ENCODE measurements at regions not wholly inside any gene's neighbourhood (a gene's known extent, or its start where the extent isn't known, plus 50 kb on each side); places are given as distances from the start of the nearest gene placed in this dataset.

DNA sequence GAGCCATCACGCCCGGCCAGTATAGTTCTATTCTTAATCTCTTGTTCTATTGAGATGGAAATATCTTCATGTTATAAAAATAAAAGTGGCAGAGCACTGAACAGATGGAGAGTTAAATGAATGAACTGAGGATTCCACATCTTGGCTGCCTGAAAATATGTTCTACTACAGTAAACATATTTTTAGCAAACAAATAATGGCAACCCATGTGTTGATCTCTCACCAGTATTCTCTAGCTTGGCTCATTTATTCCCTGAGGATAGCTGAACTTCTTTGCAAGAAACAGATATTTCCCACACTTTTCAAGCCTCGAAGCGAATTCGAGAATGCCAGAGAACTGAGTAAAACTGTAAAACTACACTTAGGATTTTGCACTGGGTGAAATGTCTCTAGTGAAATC is 58.9 kb downstream of the DIRAS3 start:
- no peak for DNase-seq (ENCODE audit: low spot score)

DNA sequence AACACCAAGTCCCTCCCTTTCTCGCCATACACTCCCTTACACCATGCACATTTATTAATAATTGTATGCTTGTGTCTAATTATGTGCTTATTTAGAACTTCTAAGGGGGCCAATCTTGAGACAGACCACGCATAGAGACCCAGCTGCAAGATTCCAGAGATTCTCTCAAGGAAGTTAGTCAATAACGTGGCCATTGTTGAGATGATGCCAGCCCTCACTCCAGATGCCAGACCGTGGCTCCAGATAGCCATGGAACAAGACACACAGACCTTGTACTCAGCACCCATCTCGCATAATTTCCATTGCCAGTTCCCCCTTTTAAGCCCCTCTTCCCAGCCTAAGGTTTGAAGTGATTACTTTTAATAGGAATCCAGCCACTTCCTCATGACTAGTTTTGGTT is 62.4 kb downstream of the DIRAS3 start:
- DNase-seq (ENCODE audit: low spot score) = no peak

DNA sequence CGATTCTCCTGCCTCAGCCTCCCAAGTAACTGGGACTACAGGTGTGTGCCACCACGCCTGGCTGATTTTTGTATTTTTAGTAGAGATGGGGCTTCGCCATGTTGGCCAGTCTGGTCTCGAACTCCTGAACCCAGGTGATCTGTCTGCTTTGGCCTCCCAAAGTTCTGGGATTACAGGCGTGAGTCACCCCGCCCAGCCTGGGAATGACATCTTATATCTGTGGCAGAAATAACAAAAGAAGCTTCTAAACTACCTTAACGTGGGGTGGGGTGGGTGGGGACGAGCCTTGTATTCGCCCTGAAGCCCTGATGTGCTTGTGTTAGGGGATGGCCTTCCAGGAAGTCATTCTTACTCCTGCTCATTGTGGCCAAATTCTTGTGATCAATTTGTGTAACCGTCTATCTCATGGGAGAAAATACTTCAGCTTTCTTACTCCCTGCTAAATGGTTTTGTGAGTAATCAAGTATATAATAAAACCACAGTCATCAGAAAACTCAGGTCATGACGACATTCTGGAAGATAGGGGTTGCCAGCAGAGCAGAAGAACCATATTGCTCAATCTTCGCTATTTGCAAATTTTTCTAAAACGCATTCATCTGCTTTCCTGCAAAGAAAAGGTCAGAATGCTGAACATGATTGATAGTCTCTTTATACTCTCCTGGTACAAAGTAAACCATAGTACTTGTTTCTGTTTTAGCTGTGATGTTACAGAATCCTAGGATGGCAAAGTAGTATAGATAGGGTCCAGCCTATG is 63.2 kb downstream of the DIRAS3 start:
- no peak for DNase-seq (ENCODE audit: low spot score)

DNA sequence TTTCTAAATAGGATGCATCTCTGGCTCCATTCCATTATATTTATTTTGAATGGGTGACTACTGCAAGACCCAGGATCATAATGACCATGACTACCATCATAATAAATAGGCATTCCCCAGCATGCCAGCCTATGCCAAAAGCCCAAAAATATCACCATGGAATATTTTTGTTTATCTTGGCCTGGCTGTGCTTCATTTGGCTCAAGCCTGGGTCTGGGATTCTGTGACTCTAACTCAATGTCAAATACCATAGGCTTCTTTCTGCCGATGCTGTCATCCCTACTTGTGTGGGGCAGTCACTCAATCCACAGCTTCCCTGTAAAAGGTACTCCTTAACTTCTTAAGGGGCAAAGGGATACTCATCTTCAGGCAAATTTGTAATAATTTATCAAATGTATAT is 66.6 kb downstream of the DIRAS3 start:
- no peak for DNase-seq (ENCODE audit: low spot score)

DNA sequence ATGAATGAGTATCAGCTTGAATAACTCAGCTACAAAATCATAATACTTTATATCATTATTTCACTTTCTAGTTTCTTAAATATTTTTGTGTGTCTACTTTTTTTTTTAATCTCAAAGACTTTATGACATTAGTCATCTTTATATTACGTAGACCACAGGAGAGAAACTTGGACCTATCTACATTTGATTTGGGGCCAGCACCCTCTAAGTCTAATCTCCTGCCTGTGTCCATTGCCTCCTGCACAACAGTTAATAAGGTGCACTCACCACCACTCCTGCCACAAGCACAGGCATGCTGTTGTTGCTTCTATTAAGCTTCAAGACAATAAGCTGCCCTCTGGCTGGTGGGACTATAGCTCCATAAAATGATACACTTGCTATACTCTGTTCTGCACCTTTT is 70.4 kb downstream of the DIRAS3 start:
- no peak for DNase-seq (ENCODE audit: low spot score)

DNA sequence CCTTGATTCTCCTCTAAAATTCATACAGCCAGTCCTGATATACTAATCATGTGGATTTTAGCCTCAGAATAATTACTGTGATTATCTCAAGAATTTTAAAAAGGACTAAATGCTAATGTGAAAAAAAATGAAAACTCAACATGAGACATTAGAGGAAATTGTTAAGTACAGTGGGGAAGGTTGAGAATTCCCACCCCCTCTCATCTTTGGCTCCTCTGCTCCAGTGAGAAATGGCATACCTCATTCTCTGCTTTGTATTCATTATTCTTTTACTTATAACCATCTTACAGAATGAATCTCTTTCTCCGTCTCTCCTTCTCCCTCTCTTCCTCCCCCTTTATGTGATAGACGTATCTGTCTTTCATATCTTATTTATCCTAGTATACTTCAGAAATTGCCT is 70.9 kb downstream of the DIRAS3 start:
- no peak for DNase-seq (ENCODE audit: low spot score)

DNA sequence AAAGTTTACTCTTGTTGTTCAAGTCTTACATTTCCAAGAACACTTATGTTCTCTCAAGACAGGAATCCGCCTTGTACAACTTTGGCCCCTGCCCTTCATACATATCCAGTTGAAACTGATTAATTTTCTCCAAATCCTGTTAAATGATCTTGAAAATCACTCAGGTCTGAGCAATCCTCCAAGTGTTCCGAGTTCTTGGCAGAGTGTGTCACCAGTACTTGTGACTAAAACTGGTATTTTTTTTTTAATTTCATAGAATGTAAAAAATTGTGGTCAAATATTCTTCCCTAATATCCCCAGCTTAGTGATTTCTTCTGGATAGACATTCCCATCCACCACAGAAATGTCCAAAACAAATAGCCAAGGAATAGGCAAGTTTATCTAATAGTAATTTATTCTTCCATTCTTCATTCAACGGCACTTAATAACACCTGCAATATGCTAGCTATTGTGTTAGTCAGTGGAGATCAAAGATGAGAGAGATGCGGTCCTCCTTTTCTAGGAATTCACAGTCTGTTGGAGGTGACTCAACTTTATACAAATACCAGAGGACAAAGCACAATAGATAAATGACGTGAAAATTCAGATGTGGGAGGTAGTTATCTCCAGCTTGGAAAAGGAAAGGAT is 71.4 kb downstream of the DIRAS3 start:
- no peak for DNase-seq (ENCODE audit: low spot score)

DNA sequence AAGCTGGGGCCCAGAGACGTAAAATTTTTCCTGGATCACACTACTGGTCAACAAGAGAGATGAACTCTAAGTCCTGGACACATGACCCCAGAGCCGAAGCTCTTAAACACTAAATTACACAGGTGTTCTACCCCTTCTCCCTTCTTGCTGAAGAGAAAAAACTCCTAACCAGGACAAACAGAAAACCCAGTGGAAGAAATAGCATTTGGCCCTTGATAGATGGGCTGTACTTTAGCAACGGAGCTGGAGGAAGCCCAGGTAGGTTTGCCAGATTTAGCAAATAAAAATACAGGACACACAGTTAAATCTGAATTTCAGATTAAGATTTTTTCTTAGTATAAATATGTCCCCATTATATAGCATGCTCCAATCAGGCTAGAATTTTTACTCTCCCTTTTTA is 72.7 kb downstream of the DIRAS3 start:
- no peak for DNase-seq (ENCODE audit: low spot score)

DNA sequence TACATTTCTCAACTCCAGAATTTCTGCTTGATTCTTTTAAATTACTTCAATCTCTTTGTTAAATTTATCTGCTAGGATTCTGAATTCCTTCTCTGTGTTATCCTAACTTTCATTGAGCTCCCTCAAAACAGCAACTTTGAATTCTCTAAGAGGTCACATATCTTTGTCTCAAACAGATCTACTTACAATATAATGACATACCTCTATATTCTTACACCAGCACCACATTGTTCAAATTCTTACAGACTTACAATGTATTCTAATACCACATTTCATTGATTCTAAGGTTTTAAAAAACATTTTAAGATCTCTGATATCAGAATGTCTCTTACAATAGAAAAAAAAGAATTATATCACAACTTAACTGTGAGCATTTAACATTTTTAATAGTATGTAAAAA is 77.4 kb downstream of the DIRAS3 start:
- DNase-seq (ENCODE audit: low spot score) = no peak

DNA sequence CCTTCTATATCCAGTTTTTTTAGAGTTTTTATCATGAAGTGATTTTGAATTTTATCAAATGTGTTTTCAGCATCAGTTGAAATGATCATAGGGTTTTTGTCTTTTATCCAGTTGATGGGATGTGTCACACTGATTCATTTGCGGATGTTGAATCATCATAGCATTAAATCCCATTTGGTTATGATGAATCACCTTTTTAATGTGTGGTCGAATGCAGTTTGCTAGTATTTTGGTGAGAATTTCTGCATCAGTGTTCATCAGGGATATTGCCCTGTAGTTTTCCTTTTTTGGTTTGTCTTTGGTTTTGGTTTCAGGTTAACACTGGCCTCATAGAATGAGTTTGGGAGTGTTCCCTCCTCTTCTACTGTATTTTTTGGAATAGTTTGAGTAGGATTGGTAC is 80.3 kb downstream of the DIRAS3 start:
- peak; percentile 74 for DNase-seq (ENCODE audit: low spot score)

DNA sequence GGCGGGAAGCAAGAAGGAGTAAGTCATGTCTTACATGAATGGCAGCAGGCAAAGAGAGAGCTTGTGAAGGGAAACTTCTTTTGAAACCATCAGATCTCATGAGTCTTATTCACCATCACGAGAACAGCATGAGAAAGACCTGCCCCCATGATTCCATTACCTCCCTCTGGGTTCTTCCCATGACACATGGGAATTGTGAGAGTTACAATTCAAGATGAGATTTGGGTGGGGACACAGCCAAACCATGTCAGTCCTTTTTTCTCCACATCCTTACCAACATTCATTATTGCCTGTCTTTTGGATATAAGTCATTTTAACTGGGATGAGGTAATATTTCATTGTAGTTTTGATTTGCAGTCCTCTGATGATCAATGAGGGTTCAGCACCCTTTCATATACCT is 81.0 kb downstream of the DIRAS3 start:
- no peak for DNase-seq (ENCODE audit: low spot score)

DNA sequence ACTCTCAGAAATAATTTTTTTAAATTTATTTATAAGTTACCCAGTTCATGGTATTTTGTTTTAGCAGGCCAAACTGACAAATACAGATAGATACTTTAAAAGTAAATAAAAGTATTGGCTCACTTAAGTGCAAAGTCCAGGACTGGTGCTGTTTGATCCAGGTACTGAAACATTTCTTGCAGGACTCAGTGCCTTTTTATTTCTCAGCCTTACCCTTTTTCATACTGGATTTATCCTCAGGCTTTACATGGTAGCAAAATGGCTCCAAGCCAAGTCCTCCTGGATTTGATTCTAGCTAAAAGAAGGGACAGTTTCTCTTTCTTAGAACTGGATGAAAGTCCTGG is 83.8 kb downstream of the DIRAS3 start:
- no peak for DNase-seq (ENCODE audit: low spot score)

DNA sequence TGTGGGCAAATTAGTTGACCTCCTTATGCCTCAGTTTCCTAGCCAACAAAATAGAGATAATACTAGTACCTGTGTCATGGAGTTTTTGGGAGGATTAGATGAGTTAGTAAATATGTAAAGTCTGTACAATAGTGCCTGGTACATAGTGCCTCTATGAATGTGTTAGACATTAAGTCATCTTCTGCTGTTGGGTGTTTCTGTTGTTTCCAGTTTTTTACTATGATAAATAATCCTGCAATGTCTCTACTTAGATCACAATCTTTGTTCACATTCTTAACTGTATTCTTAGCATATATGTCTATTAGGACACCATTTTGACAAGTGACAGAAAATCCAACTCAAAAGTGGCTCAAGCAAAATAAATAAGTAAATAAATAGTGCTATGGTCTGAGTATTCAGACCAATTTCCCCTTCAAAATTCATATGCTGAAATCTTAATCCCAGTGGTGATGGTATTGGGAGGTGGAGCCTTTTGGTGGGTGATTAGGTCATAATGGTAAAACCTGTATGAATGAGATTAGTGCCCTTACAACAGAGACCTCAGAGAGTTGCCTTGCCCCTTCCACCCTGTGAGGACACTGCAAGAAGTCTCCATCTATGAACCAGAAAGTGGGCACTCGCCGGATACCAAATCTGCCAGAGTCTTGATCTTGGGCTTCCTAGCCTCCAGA is 84.3 kb downstream of the DIRAS3 start:
- no peak for DNase-seq (ENCODE audit: low spot score)

DNA sequence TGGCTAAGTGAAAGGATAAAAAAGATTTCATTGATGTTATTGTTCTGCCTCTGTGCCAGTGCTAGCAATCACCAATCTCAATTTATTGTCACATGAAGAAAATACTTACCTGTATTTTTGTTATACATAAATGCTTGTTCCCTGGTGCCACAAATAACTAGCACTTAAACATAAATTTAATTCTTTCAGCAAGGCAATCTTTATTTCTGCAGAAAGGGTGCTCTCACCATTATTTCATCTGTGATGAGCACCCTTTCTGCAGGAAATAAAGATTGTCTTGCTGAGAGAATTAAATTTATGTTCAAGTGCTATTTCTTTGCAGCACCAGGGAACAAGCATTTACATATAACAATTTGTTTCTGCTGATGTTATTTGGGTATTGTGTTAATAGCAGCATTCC is 87.2 kb downstream of the DIRAS3 start:
- no peak for DNase-seq (ENCODE audit: low spot score)

DNA sequence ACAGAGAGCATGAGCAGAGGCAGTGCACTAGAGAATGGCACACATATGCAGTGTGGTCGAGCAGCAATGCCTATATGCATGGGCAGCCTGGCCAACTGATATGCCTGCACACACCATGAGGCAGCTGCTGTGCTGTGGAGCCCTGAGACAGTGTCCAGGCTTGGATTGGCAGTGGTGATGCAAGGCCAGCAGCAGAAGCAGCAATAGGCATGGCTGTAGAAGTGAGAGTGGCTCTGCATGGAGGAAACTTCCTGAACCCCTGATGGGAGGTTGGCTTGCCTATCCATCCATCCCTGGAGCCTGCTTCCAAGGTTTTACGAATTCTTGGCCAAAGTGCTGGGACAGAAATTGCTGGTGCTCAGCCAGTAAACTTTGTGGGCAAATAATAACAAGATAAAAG is 89.7 kb downstream of the DIRAS3 start:
- no peak for DNase-seq (ENCODE audit: low spot score)

DNA sequence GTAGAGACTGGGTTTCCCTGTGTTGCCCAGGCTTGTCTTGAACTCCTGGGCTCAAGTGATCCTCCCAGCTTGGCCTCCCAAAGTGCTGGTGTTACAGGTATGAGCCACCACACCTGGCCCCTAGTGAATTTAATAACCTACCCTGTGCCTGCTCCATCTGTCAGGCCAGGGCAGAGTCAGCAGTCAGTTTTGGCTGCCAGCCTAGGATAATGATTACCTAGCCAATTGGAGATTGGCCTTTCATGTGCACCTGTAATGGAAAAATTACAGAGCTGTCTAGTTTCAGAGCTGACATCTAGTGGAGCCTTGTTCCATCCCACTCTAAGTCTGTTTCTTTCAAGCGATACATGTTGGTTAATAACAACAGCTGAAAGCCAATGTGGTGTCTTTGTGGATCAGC is 92.0 kb downstream of the DIRAS3 start:
- DNase-seq (ENCODE audit: low spot score) = no peak

DNA sequence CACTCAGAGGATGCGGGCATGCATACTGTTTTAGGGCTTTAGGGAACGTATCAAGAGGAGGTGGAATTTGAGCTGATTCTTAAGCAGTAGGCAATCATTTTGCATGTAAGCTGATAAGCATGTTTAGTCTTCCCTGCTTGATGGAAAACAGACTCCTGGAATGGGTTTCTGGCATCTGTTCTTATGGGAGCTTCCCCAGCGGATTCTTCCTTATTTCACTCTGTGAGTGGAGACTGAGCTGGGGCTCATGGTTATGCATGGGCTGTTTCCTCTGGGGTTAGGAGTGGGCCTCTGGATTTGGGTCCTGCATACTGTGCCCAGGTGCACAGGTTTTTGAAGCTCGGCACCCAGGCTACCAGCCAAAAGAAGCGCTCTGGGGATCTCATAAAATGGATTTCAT is 93.4 kb downstream of the DIRAS3 start:
- DNase-seq (ENCODE audit: low spot score) = no peak

DNA sequence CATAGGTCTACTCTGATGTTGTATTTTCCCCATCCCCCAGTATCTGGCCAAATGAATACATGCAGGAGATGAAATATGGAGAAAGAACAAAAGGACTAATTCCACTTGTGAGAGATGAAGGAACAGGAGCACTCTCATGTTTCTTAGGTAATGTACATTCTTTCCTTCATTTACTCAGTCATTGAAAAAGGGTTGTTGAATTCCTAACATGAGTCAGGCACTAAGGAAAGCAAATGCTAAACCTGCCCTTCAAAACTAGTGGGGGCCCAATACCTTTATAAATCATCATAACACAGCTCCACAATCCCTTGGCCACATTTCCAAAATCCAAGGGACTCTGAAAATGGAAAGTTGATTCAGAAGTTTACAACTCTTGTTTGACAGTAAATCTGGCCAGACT is 94.3 kb downstream of the DIRAS3 start:
- DNase-seq (ENCODE audit: low spot score) = no peak

DNA sequence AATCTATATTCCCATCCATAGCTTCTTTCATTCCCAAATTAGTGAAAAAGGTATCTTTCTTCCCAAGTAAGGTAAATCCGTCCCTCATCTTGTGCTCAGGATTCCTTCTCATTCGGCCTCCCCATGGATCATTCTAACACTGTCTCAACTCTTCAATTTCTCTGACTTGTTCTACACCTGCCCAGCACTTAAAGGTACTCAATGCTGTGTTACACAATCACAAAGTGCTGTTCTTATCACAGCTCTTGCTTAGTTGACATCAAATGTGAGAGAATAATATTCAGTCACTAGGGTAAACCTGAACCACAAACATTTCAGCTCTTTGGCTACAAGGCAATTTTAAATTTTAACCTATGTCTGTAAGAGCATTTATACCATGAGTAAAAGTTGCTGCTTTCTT is 94.8 kb downstream of the DIRAS3 start:
- no peak for DNase-seq (ENCODE audit: low spot score)

DNA sequence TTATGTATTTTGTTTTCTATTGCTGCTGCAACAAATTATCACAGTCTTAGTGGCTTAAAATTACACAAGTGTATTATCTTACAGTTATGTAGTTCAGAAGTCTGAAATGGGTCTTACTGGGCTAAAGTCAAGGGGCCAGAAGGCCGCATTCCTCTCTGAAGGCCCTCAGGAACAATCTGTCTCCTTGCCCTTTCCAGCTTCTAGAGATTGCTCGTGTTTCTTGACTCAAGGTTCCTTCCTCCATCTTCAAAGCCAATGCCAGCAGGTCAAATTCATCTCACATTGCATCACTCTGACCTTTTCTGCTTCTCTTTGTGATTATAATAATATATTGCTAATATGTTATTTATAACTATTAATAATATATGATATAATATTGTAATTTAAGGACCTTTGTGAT is 97.1 kb downstream of the DIRAS3 start:
- DNase-seq (ENCODE audit: low spot score) = no peak

DNA sequence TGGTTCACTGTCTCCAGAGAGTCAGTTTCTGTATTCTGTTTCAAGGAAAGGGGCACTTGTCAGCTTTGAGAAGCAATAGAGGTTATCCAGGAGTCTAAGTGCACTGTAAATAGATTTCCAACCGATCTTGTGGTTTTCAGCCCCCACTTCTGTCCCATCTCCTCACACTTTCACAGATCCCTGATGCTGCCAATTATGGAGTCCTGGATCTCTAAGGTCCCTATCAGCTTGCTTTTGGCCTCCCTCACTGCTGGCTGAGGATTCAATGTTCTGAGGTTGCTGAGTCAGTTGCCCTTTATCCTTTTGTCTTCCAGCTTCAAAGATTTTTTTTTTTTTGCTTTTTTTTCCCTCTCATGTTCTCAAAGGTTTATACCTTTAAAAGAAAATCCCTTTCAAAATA is 98.4 kb downstream of the DIRAS3 start:
- no peak for DNase-seq (ENCODE audit: low spot score)

DNA sequence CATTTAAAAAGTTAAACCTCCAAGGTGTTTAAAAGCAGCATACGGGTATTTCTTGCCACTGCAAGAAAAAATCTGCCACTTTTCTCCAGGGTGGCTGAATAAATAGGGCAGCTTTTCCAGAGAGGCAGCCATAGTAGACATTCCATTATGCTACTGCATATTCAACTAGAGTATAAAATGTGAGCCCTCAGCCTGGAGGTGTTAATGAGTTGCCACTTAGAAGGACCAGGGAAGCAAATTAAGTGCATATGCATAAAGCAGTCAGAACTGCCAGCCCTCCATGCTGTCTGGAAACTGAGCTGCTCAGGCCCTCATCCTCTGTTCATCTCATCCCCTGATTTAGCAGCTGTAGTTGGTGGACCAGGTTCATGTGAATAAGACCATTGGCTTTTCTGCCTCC is 99.4 kb downstream of the DIRAS3 start:
- DNase-seq (ENCODE audit: low spot score) = no peak

DNA sequence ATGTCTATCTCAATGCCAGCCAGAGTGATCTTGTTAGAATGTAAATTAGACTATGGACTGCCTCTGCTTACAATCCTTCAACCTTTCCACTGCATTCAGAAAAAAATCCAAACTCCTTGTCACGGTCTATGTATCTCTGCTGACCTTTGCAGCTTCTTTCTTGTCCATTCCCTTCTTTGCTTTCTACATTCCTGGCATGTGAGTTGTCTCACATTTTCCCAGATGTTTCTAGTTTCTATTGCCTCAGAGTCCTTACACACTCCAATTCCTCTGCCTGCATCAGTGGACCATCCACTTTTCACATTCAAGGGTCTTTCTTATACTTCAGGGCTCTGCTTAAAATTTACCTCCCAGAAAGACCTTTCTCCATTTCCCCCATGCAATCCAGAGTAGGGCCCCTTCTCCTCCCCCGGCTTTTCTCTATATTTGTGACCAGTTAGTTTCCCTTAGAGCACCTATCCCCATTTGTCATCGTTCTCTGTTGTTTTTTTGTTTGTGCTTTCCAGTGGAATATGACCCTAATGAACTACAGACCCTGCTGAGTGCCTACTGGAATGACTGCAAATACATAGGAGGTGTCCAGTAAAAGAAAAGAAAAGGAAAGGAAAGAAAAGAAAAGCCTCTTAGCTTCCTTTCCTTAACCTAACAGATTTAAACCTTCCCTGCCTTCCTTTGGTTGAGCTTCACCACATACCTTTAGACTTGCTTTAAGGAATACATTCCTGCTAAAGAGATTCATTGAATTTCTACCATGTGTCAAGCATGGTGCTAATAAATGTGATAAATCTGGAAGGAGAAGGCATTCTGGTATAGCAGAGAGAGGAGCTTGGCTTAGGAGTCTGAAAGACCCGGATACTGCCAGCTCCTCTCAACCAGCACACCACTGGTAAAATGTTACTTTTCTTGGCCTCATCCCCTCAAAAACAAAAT is 102.0 kb downstream of the DIRAS3 start:
- DNase-seq (ENCODE audit: low spot score) = no peak

Measured in kidney capillary endothelial cell (primary cell).